ENCODE measurements at regions not wholly inside any gene's neighbourhood (a gene's known extent, or its start where the extent isn't known, plus 50 kb on each side); places are given as distances from the start of the nearest gene placed in this dataset.

GRCh38 chr18:11419338-11419737 is 190.1 kb upstream of the SLC35G4 start:
- no peak overlapping the region for H3K27ac ChIP-seq (ENCODE audit: low read depth, low read length)
- H3K36me3 ChIP-seq (ENCODE audit: control insufficient read depth, insufficient read depth, low read length) = no peaks in the 10 kb centered on the region
- no peak for TF ChIP-seq CTCF (conservative IDR thresholded peaks at IDR 0.05)
- Mint-ChIP-seq H3K9me3 (no peaks in the 10 kb centered on the region), H3K27ac (no peak overlapping the region), H3K27me3 (ENCODE audit: insufficient read depth) (no peaks in the 10 kb centered on the region), H3K4me1 (no peaks in the 10 kb centered on the region), H3K36me3 (ENCODE audit: low read depth) (no peaks in the 10 kb centered on the region), H3K4me3 (no peak overlapping the region)
- H3K4me3 ChIP-seq (ENCODE audit: low read length) = no peak overlapping the region
- H3K9me3 ChIP-seq (ENCODE audit: control insufficient read depth, low read length) = no peaks in the 10 kb centered on the region
- WGBS, 2 experiments (ENCODE audit: insufficient coverage in 1 of 2, insufficient read length in 1 of 2) = 81 to 91% methylated on average over 1 of the region's 1 CpG
- DNase-seq = no peak
- no peaks in the 10 kb centered on the region for H3K27me3 ChIP-seq (ENCODE audit: control insufficient read depth, insufficient read depth, low read length, poor library complexity, severe bottlenecking)
- H3K4me1 ChIP-seq (ENCODE audit: control insufficient read depth, insufficient read depth, low read length) = no peaks in the 10 kb centered on the region
- no peak overlapping the region for H3K9ac ChIP-seq (ENCODE audit: extremely low read depth, low read length, poor library complexity, severe bottlenecking)

GRCh38 chr18:11412811-11413210 is 196.6 kb upstream of the SLC35G4 start:
- TF ChIP-seq CTCF (conservative IDR thresholded peaks at IDR 0.05) = no peak
- no peaks in the 10 kb centered on the region for H3K36me3 Mint-ChIP-seq (ENCODE audit: low read depth)
- WGBS, 2 experiments (ENCODE audit: insufficient coverage in 1 of 2, insufficient read length in 1 of 2) = 89 to 96% methylated on average over 3 to 5 of the region's 5 CpGs

GRCh38 chr18:11411048-11411447 is 198.3 kb upstream of the SLC35G4 start:
- H3K4me1 Mint-ChIP-seq = peaks cover 17% of the 10 kb centered on the region
- no peak overlapping the region for H3K27ac Mint-ChIP-seq

More at GRCh38 chr18:11412811-11413210, 196.6 kb upstream of the SLC35G4 start:
- Mint-ChIP-seq H3K4me3 (no peak overlapping the region), H3K9me3 (no peaks in the 10 kb centered on the region), H3K4me1 (peaks cover 17% of the 10 kb centered on the region), H3K27ac (no peak overlapping the region), H3K27me3 (ENCODE audit: insufficient read depth) (no peaks in the 10 kb centered on the region)
- Histone ChIP-seq H3K27ac (ENCODE audit: low read depth, low read length) (no peak overlapping the region), H3K4me3 (ENCODE audit: low read length) (no peak overlapping the region), H3K36me3 (ENCODE audit: control insufficient read depth, insufficient read depth, low read length) (no peaks in the 10 kb centered on the region), H3K4me1 (ENCODE audit: control insufficient read depth, insufficient read depth, low read length) (no peaks in the 10 kb centered on the region), H3K9me3 (ENCODE audit: control insufficient read depth, low read length) (no peaks in the 10 kb centered on the region), H3K27me3 (ENCODE audit: control insufficient read depth, insufficient read depth, low read length, poor library complexity, severe bottlenecking) (no peaks in the 10 kb centered on the region), H3K9ac (ENCODE audit: extremely low read depth, low read length, poor library complexity, severe bottlenecking) (no peak overlapping the region)
- DNase-seq = no peak

More at GRCh38 chr18:11411048-11411447, 198.3 kb upstream of the SLC35G4 start:
- Histone ChIP-seq H3K9ac (ENCODE audit: extremely low read depth, low read length, poor library complexity, severe bottlenecking) (no peak overlapping the region), H3K27ac (ENCODE audit: low read depth, low read length) (no peak overlapping the region), H3K27me3 (ENCODE audit: control insufficient read depth, insufficient read depth, low read length, poor library complexity, severe bottlenecking) (no peaks in the 10 kb centered on the region), H3K9me3 (ENCODE audit: control insufficient read depth, low read length) (no peaks in the 10 kb centered on the region), H3K4me1 (ENCODE audit: control insufficient read depth, insufficient read depth, low read length) (no peaks in the 10 kb centered on the region), H3K36me3 (ENCODE audit: control insufficient read depth, insufficient read depth, low read length) (no peaks in the 10 kb centered on the region), H3K4me3 (ENCODE audit: low read length) (no peak overlapping the region)
- DNase-seq = no peak
- no peak for TF ChIP-seq CTCF (conservative IDR thresholded peaks at IDR 0.05)
- H3K27me3 Mint-ChIP-seq (ENCODE audit: insufficient read depth) = no peaks in the 10 kb centered on the region
- no peaks in the 10 kb centered on the region for H3K9me3 Mint-ChIP-seq
- no peaks in the 10 kb centered on the region for H3K36me3 Mint-ChIP-seq (ENCODE audit: low read depth)
- H3K4me3 Mint-ChIP-seq = no peak overlapping the region
